T follicular helper cell (primary cell): ENCODE measurements at regions not wholly inside any gene's neighbourhood (a gene's known extent, or its start where the extent isn't known, plus 50 kb on each side); places are given as distances from the start of the nearest gene placed in this dataset.
A peak's percentile ranks its signal among the peaks of the same experiment; 100 is the strongest.
"Not testable (repeated sequence)": the region's sequence is repeated elsewhere in the genome, so short reads cannot be mapped to it uniquely, and the experiment has no call there.

ENCODE experiments used
- DNase-seq: peaks from one replicate; pipeline ENCODE4 v3.0.0-alpha.2; 2020; ENCODE audit warnings: low read depth

DNA sequence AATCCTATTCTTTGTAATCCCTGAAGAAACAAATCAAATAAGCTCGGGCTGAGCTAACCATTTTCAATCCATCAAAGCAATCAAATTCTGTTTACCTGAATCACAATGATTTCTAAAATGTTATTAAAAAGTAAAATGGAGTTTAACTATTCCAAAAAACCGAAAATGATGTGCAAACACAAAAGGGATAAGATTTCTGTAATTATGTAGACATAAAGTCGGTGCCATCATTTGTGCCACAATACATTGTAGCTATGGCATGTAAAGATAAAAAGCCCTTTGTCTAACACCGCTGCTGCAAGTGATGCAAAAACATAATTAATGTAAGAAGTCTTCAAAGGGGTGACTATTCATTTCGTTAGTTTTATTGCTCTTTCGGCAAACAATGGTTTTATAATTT, 125.1 kb upstream of the FAM204A start:
- no peak for DNase-seq

DNA sequence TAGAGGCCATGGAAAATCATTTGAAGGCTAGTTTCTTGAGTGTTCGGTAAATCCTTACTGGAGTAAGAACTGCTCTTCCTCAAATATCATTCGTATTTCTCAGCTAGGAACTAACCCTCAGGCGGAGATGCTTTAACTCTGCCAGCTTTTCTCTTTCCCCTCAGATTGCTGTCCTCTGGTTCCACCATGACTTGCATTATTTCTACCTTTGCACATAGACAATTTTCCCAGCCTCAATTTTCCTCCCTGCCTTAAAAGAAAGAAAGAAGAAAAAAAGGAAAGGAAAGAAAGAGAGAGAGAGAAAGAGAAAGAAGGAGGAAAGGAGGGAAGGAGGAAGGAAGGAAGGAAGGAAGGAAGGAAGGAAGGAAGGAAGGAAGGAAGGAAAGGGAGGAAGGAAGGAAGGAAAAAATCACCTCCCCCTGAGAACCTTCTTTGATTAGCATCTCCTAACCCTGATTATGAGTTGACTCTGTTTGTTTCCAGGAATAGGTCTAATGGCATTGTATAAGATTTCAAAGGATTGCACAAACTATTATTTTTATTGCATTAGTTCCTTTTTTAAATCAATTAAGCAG, 123.3 kb upstream of the FAM204A start:
- no peak for DNase-seq

DNA sequence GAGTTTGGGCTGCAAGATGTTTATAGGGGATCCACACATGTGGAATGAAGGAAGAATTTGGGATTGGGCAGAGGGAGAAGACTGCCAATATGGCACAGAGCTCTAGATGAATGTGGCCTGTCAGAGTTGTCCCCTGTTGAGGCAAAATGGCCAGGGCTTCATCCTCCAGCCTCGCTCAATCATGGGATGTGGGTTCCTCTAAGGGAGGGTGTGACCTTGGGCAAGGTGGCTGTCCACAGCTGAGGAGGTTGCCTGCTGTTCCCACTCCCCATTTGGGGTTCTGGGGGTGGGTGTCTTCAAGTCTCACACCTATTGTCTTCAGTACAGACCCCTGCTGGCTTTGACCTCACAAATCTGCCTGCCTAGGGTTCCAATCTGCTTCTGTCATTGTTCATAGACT, 121.6 kb upstream of the FAM204A start:
- no peak for DNase-seq

DNA sequence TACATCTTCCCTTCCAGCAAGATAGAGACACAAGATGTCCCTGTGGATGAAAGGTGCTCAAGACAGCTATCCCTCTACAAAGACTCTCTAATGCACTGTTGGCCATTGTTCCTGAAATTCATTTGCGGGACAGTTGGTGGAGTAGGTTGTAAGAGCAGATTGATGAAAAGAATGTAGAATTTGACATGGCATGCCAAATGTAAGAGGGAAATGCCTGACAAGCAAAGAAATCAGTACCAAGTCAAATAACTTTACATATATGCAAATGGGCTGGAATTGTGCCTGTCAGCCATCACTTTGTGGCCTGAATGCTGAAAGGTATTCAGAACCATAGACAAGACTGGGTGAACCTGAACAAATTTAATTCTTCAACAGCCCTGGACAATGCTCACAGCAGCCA, 120.3 kb upstream of the FAM204A start:
- DNase-seq, result no peak

DNA sequence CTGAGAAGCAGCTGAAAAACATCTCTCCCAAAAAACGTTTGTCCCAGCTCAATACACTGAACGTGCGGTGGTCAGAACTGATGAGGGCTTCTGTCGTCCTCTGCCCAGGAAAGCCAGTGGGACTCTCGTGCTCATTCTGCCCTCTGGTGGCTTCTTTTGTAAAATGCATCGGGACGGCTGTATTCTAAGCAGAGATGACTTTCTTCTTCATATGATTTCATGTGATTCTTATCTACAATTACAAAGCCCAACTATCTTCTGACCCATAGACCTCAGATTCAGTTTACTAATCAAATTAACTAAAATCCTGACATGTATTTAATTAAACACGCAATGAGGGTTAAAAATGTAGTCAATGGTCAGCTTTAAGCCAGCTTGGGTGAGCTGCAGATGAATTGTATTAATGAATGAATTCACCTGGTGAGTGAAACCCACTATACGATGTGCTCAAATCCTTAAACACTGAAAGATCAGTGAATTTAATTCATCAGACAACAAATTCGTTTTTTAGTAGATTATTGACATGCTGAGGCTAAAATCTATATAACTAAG, 117.6 kb upstream of the FAM204A start:
- peak; percentile 20 for DNase-seq

DNA sequence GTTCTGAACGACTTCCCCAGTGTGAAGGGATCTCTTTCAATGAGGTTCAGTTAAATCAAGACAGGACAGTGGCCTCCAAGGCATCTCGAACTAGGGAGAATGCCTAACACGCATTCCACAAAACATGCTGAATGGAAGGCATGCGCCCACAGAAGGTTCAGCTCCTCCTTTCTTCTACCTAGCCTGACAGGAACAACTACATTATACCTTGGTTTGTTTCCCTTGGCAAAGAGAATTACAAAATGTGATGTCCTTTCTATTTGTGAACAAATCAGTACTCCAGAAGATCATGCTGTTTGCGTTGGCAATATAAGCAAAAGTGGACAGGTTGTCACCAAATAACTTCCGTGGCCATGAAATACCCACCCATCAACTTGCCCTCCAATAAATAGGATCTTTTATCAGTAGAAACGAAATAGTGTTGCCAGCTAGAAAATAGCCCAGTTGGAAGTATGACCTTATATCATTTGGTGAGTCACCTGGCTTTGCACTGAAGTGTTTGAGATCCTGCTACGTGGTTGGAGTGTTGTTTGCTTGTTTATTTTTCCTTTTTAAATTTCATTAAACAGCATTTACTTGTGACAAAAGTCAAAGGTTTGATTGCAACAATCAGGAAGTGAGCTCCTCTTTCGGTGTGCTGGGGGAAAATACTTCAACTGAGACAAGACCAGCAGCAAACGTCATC, 117.0 kb upstream of the FAM204A start:
- no peak for DNase-seq

DNA sequence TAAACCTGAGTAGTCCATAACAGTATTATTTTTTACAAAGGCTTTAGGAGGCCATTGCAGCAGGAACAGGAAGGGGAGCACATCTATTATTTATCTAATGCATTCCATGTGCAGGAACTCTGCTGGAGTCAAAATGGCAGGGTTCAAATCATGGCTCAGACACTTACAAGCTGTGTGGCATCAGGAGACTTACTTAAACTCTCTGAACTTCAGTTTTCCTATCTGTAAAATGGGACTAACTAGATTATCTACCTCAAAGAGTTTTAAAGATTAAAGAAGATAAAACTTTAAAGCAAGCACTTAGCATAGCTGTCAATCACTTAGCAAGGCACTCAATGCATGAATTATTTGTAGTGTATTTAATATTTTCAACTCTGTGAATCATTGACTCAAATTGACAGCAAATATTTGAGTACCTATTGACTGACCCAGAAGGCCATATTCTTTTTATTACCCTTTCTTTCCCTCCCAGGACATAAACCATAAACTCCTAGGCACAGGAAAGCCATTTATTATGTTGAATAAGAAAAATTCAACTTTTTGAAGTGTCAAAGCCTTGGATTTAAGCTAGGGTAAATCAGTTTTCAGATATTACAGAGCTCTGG, 115.8 kb upstream of the FAM204A start:
- DNase-seq, result no peak

DNA sequence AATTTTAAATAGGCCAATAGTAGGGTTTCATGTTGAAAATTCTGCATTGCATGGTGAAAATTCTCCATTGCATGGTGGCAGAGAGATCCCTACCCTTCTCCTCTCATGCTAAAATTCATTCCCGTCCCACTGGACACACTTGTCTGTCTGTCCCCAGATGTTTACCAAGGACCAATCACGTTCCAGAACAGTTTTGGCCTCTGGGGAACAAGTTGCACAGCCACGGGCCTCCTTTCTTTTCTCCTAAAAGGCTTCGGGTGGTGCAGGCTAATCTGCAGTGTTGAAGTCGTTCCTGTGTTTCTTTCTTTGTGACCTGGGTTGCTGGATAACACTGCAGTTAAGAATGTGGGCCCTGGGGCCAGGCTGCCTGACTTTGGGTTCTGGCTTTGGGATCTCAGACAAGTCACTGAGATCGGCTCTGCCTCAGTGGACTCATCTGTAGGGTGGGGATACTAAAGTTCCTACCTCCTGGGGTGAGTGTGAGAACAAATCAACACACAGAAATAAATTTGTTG, 113.1 kb upstream of the FAM204A start:
- DNase-seq, result no peak

DNA sequence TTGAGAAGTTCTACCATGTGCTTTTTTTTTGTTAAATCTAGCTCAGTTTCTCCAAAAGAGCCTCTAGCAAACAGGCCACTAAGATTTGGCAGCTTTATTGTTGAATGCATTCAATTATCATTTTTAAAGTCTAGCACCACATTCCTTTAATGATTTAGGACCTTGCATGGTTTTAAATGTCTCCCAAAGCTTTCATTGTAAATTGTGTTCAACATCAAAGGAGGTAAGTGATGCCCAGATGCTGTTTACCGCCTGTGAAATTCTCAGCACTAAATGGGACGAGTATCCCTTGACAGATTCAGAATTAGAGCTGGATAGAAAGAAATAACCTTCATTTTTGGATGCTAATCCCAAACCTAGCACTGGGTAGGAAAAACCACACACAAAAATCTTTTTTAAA, 112.1 kb upstream of the FAM204A start:
- DNase-seq, result no peak

DNA sequence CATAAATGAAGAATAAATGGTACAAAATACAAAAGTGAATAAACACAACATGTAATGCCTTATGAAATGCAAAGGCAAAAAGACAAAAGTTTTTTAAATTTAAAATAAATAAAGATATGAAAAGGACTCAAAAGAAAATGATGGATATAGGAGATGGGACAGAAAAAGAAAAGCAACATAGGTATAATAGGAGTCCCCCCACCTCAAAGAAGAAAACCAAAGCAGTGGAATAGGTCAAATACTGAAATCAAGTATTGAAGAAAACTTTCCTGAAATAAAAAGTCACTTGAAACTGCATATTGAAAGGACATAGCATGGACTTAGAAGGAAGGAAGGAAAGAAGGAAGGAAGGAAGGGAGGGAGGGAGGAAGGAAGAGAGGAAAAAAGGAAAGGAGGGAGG, 110.0 kb upstream of the FAM204A start:
- no peak for DNase-seq

DNA sequence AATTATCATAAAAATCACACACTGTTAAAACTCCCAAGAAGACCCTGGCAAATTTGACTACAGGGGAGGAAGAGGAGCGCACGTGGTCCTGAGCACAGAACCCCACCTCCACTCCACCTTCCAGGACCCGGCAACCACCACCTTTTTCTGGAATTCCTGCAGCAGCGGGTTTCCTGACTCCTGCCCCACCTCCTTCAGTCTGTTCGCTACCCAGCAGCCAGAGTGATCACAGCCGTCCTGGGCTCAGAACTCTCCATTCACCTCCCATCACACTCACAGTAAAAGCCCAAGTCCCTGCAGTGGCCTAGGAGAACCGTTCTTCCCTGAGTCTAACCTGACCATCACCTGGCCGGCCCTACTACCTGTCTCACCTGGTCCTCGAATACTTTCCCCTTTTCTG, 107.4 kb upstream of the FAM204A start:
- DNase-seq, result no peak

DNA sequence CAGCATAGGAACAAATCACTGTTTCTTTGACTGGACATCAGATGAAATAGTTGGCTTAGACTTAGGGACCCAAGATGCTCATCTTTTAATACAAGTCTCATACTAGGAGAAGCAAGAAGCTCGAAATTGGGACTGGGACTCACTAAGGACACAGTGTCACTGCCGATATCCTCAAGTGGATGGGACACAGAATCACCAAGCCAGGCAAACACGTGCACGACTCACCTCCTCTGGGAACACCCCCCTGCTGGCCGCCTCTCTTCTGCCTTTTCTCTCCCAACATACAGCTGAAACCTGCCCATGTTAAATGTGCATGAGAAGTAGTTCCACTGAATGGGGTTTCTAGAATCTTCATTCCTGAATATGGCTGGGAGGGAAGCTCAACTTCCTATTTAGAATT, 106.6 kb upstream of the FAM204A start:
- no peak for DNase-seq

DNA sequence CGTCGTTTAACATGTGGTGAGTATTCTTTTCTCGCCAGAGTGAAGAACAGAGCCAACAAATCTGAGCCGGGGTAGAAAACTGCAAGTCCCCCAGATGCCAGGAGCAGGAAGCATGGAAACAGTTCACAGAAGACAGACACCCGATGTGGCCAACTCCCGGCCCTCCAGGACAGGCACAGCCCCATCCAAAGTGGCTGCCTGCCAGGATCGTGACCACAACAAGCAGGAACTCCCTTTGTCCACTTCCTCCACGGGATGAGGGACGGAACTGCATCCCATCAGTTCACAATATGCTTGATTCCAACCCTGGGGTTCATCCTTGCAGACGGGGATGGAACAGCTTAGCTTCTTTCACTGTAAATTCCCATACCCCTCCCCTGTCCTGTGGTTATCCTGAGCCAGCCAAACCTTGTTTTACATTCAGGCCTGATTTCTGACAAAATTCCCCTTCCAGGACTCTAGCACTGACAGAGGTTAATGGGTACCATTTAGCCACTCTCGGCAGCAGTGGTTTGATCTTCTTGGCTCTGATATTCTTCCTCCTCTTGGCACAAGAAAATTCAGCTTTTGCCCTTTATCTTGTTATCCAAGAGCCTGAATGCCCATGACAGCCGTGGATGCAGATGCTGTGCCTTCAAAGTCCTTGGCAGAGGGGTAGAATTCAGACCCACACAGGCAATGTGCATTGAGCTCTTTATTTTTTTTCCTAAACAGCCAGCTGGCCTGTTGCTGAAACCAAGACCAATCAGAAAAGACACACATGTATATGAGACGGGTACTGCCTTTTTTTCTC, 105.5 kb upstream of the FAM204A start:
- DNase-seq, result no peak

DNA sequence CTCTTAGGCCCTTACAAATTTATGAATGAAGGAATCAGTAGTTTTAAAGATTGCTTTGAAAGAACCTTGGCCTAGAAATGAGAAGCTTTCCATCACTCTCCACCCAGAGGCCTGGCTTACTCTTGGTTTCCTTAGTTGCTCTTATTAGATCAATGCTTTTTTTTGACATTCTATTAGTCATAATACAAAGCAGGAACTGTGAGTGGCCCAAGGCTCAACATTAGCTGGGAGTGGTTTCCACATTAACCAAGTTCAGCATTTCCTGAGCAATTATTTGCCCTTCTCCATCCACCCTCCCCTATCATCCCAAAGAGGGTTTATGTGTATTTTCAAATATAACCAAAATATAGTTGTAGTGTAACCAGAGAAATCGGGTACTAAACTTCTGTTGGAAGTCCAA, 103.4 kb upstream of the FAM204A start:
- DNase-seq, result no peak

DNA sequence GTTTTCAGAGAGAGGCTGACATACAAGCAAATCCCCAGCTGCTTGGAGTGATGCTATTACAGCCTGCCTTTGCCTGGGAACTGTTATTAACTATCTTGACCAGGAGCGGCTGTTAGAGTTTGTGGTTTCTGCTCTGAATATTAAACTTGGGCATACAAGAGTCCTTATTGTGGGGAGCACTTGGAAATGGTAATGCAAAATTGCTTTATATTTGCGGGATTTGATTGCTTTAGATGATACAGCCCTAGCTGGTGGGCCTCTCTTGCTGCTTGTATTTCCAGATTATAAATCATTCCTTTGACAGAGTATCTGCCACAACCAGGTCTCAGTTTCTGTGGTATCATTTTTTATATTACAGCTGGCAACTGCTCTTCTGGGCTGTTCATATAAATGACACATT, 101.9 kb upstream of the FAM204A start:
- no peak for DNase-seq

DNA sequence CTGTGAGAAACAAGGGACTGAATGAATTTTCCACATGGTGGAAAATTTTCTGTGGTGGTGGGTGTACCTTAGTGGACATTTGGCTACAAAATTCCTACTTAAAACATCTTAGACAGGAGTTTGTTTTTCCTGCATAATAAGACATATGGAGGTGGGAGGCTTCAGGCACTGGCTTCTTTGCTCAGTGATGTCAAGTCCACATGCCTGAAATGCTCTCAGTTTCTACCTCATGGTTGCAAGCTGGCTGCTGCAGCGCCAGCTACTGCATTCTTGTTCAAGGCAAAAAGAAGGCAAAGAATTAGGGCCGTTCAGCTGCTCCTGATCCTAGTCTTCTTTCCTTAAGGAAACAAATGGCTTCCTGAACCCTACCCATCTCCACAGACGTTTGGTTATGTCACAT, 99.9 kb upstream of the FAM204A start:
- DNase-seq, result no peak

DNA sequence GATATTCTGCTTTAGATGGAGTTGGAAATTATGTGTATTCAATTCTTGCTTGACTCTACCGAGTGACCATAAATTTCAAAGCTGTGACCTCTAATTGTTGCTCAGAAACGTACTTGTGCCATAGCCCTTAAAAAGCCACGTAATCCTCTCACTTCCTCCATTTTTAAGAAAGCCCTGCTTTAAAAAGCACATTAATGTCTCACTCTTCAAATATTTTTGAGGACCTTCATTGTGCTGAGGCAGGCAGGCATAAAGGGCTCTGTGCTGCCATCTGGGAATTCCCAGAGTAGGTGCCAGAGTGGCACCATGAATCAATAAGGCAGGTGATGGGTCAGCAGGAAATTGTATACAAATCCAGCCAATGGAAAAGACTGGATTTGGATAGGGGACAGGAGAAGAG, 97.7 kb upstream of the FAM204A start:
- DNase-seq, result no peak

DNA sequence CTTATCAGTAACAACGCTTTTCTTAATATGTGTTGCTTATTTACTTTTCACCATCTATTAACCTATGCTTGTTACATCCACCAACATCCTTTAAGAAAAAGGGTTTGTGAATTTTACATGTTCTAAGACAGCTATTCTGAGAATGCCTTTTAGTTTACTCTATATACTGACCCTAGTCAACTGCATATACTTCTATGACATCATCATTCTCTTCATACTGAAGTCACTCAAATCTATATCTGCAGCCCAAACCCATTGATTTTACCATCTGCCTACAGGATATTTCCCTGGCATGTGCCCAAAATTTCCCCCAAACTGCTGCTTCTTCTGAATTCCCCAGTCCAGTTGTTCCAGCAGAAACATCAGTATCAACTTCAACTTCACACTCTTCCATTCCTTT, 94.6 kb upstream of the FAM204A start:
- DNase-seq, result no peak

DNA sequence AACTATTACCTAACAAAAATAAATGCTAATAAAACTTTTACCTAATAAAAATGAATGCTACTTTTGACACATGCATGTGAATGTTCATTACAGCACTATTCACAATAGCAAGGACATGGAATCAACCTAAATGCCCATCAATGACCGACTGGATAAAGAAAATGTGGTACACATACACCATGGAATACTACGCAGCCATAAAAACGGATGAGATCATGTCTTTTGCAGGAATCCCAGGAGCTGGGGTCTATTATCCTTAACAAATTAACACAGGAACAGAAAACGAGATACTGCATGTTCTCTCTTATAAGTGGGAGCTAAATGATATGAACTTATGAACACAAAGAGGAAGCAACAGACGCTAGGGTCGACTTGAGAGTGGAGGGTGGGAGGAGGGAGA, 88.1 kb upstream of the FAM204A start:
- no peak for DNase-seq

DNA sequence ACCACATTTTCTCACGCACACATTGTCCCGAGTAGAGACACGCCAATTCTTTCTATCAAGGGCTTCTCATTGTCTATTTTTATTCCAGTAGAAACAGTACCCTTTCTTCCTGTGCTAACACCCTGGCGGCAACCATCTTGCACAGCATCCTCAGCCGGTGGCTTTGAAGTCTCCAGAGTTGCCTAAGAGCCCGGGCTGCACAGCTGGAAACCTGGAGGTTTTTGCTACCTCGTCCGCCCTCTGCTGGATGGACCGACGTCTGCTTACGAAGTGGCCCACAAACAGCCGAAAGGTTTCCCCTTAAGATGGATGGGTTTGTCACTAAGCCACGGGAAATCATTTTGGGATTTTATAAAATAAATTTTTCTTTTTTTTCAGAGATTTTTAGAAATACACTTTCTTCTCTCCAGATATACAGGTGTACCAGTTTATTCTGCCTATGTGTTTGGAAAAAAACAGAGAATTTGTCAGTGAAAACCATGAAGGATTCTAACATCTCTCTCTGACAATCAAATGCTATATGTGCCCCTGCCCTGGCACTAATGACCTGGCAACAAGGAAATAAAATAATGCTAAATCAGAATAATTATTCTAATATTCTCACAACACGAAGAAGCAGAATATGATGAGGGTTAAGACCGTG, 81.8 kb upstream of the FAM204A start:
- peak; percentile 37 for DNase-seq

DNA sequence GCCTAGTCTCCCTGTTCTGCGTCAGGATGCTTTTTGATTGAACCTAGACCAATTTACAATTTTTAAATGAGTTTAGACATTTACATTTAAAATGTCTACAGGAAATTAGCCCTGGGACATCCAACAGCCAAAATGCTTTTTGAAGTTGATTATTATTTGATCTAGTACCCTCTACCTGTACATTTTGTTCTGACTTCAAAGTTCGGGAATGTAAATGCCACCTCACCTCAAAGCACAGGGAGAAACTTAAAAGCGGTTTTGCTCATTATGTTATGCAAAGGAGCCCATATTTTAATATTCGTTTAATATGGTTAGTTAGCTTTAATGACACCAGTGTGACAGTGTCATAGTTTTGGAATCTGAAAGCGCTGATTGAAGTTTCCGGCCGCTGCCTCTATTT, 80.1 kb upstream of the FAM204A start:
- DNase-seq, result no peak

DNA sequence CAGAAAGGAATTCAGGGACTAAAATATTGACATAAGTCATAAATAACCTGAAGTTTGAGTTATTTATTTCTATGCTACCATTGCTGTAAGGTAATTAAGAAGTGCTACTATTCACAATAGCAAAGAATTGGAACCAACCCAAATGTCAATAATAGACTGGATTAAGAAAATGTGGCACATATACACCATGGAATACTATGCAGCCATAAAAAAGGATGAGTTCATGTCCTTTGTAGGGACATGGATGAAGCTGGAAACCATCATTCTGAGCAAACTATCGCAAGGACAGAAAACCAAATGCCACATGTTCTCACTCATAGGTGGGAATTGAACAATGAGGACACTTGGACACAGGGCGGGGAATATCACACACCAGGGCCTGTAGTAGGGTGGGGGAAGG, 77.9 kb upstream of the FAM204A start:
- DNase-seq, result not testable (repeated sequence)
